NCI-H460 (cell line): ENCODE measurements at regions not wholly inside any gene's neighbourhood (a gene's known extent, or its start where the extent isn't known, plus 50 kb on each side); places are given as distances from the start of the nearest gene placed in this dataset.
"Not testable (repeated sequence)": the region's sequence is repeated elsewhere in the genome, so short reads cannot be mapped to it uniquely, and the experiment has no call there.

ENCODE experiments used
- DNase-seq: peaks from one replicate; pipeline ENCODE4 v3.0.0-alpha.2; 2016; ENCODE audit warnings: low read depth; ENCODE audit errors: extremely low read depth

- DNase-seq, result no peak
These were observed 461.9 kb downstream of the QKI start for GRCh38 chr6:163876391-163876790.

- DNase-seq, result no peak
These were observed 460.3 kb downstream of the QKI start for GRCh38 chr6:163874784-163875183.

- no peak for DNase-seq
These were observed 457.8 kb downstream of the QKI start for GRCh38 chr6:163872335-163872734.

- DNase-seq, result no peak
These were observed 457.1 kb downstream of the QKI start for GRCh38 chr6:163871616-163872015.

- DNase-seq, result no peak
These were observed 453.2 kb downstream of the QKI start for GRCh38 chr6:163867518-163868292.

GRCh38 chr6:163866192-163866591, 451.7 kb downstream of the QKI start:
- DNase-seq, result no peak

GRCh38 chr6:163863565-163863964, 449.0 kb downstream of the QKI start:
- DNase-seq, result no peak

- no peak for DNase-seq
These were observed 448.2 kb downstream of the QKI start for GRCh38 chr6:163862701-163863100.

- DNase-seq, result no peak
These were observed 447.1 kb downstream of the QKI start for GRCh38 chr6:163861627-163862026.

- no peak for DNase-seq
These were observed 446.0 kb downstream of the QKI start for GRCh38 chr6:163860287-163861081.

GRCh38 chr6:163858870-163859269, 444.4 kb downstream of the QKI start:
- not testable (repeated sequence) for DNase-seq

- no peak for DNase-seq
These were observed 442.9 kb downstream of the QKI start for GRCh38 chr6:163857421-163857820.

GRCh38 chr6:163850874-163851273, 436.4 kb downstream of the QKI start:
- no peak for DNase-seq

GRCh38 chr6:163844761-163845160, 430.2 kb downstream of the QKI start:
- no peak for DNase-seq

- no peak for DNase-seq
These were observed 429.8 kb downstream of the QKI start for GRCh38 chr6:163844357-163844756.

- DNase-seq, result no peak
These were observed 428.7 kb downstream of the QKI start for GRCh38 chr6:163843218-163843617.

- DNase-seq, result no peak
These were observed 427.9 kb downstream of the QKI start for GRCh38 chr6:163842467-163842866.

- DNase-seq, result no peak
These were observed 427.2 kb downstream of the QKI start for GRCh38 chr6:163841733-163842132.

- DNase-seq, result no peak
These were observed 426.8 kb downstream of the QKI start for GRCh38 chr6:163841326-163841725.

- no peak for DNase-seq
These were observed 426.4 kb downstream of the QKI start for GRCh38 chr6:163840880-163841279.

GRCh38 chr6:163839296-163839695, 424.8 kb downstream of the QKI start:
- DNase-seq, result no peak
